SKM-1 treated with dmso at 0.1 percent for 144 hours (cell line): ENCODE measurements at regions not wholly inside any gene's neighbourhood (a gene's known extent, or its start where the extent isn't known, plus 50 kb on each side); places are given as distances from the start of the nearest gene placed in this dataset.
A peak's percentile ranks its signal among the peaks of the same experiment; 100 is the strongest.

Source experiments
- DNase-seq: peaks from one replicate; lab custom pipeline; 2025; ENCODE audit not compliant: unreplicated experiment; lab: John Stamatoyannopoulos, UW

DNA sequence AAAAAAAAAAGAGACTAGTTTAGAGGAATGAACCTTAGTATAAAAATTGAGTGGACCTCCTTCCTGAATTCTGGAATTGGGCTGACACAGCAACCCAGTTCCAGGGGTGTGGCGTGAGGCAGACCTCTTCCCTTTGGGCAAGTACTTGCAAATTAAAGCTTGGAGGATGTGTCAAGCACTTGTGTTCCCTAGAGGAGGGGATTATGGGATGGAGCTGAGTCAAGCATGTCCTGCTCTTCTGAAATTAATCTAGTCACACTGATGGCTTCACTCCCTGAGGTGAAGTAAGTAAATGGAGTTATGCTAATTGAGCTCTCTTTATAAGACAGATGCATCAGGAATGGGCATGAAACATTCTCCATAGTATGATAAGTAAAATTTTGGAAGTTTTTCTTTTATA lies 107.7 kb upstream of the HTR2A start:
- DNase-seq, result no peak

DNA sequence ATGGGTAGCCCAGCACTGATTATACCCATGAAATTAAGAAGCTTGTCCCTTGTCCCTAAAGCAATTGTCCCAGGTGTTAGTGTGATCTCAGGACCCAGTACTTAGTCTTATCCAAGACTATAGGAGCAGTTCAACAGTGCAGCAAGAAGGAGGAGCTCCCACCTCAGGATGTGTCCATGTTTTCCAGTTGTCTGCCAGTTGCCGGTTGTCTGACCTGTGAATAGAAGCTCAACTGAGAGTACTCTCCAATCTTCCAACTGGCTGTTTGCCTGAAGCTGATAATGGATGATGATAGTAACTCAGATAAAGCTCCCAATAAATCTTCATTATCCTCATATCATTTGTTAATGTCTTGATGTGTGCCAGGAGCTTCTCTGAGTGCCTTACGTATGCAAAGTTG lies 107.2 kb upstream of the HTR2A start:
- DNase-seq, result no peak

DNA sequence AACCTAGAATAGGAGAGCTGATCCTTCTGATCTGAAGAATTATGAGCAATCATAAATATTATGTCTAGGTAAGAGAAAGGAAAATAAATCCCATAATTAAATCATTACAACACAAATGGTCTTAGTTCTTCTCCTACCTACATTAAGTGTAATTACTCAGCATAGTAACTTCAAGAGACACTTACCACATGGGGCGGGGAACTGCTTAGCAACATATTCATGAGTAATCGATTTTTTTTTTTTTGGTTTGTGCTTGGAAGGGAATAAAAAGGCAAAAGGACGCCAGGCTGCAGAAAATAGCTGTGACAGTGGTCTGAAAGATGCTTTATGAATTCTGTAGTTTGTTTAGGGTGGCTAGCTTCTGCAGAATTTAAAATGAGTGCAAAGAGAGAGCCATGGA lies 103.3 kb upstream of the HTR2A start:
- no peak for DNase-seq

DNA sequence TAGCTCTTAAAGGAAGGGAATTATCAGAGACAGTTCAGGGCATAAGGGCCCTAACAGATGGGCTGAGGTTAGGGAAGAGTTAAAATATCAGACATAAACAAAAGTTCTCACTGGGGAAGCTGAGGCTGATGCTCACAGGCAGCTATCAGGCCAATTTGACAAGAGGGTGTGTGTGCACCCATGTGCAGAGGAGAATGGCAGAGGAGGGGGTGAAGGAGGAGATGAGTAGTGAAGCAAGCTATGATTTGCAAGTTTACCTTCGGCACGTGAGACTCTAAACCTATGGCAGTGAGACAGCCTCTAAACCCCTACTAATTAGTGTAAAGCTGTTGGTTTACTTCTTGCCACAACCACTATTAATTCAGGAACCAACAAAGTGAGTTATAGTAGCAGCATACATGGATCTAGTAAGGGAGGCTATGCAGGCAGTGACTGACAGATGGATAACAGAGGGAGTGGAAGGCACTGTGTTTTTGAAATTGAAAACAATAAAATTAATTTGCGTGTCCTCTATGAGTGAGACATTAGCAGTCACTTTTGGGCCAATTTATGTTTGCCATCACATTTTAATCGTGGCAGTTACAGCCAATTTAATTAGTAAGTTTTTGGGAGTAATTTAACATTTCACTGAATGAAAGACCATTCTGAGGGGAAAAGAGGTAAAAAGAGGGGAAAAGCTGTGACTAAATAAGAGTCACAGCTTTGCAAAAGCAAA lies 99.6 kb upstream of the HTR2A start:
- DNase-seq, result no peak

DNA sequence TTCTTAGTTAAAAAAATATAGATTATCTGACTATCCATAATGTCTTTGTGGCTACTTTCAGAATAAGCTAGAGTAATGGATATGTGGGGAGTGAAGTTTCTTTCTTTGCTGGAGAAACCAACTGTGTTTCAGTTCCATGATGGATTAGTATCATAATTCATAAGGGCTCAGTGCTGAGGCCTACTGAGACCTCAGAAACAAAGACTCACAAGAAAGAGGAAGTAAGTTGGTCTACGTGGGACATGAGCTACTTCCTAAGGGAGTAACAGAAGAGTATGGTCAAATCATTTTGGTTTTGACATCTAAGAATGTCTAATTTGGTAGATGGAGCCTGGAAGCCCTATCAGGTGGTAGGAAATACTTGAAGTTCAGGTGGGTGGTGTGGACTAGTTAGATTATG lies 99.0 kb upstream of the HTR2A start:
- DNase-seq, result peak; percentile 13

DNA sequence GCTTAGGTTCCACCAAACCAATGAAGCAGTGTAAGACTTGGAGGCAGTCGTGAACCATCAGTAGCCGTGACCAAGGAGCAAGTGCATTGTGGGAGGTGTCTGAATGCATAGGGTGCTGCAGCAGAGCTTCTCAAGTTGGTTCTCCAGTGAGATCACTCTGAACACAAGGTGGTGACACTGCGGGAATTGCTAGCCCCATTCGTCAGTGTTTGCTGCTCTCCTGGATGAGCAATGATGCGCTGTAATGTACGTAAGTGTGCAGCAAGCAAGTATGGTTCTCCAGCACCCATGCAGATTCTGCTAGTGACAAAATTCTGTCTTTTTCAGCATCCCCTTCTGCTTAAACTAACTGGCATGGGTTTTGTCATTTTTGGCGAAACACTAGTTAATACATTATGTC lies 97.6 kb upstream of the HTR2A start:
- DNase-seq, result no peak

DNA sequence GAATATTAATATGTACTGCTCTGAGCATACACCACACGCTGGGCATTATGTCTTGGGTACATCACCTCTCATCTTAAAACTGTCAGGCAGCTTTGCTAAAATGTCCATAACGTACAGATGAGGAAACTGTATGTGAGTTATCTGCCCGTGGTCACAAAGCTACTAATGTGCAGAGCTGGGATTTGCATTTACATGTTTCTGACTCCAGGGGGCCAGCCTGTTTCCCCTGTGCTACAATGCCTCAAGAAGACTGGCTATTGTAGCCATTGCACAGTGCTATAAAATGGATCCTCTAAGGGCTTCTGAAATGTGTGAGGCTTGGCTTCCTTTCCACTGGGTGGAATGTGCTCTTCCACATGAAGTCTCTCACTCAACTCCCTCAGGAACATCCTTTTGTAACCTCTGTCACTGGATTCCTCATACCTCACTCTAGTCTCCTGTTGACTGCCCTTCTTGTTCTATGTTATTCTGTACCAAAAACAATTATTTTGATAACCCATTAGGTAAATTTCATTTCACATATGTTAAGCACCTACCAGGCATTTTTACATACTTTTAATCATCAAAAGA lies 95.6 kb upstream of the HTR2A start:
- peak; percentile 14 for DNase-seq

DNA sequence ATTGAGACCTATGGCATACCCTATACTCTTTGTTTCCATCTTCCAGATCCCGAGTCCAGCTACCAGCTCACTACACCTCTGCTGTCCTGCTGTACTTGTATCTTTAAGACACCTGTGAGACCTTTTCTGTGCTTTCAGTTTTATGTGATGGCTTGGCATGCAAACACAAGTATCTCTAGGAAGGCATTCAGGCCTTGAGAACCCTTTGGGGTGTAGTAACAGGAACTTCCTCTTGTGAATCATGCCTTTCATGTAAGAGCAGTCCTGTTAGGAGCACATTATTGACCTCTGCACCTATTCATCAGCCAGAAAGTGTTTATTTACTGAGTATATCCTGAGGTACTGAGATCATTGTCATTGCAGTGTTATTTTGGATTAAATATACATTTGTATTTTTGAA lies 87.0 kb upstream of the HTR2A start:
- peak; percentile 12 for DNase-seq

DNA sequence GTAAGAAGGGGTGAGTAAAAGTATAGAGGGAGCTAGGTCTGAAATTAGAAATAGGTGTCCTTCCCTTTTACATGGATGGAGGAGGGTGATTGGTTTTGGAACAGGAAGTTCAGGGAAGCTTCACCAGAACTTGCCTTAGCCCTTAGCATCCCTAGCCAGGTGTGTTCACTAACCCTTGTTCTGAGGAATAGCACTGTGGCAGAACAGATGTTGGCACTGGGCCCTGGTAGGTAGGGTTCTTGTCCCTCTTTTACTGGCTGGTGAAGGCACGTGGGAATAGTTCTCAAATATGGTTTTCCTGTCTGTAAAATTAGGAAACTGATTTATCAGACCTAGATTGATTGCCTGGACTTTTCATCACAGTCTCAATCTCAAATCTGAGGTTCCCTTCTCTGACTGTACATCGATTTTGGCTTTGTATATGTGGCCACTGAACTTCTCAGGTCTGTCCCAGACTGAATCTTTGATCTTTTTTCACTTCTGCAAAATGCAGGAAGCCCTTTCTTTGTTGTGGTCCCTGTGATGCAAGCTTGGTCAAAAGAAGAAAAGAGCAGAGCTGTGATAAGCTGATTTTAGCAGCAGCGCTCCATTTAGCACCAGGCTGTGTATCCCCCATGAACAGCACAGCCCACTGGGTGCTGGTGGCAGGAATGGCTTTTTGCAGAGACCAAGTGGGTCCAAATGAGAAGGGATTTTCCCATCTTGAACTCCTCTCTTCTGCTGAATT lies 86.2 kb upstream of the HTR2A start:
- peak; percentile 11 for DNase-seq

DNA sequence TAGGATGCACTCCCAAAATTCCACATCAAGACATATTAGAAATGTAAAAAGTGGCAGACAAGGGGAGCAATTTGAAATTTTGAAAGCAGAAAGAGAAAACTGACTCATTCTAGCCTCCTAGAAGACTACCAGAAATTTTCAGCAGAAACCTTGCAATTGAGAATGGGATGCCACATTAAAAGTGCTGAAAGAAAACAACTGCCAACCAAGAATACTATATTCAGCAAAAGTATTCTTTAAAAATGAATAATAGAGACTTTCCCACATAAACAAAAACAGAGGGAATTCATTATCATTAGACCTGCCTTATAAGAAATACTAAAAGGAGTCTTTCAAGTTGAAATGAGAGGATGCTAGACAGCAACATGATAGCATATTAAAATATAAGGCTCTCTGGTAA lies 78.3 kb upstream of the HTR2A start:
- no peak for DNase-seq

DNA sequence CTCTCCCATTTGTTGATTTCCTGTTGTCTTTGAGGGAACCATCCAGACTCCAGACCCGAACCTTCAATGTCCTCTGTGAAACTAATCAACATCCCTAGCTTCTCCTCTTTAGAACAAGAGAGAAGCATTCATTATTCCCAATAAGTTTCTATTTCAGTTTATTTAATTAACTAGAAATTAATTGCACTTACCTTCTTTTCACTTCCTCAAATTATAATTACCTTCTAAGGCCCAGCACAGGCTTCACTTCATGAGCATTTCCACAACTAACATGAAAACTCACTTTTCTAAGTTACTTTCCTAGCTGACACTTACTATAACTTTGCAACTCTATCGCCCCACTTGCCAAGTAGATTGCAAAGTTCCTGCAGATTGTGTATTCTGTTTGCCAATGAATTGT lies 71.6 kb upstream of the HTR2A start:
- no peak for DNase-seq

DNA sequence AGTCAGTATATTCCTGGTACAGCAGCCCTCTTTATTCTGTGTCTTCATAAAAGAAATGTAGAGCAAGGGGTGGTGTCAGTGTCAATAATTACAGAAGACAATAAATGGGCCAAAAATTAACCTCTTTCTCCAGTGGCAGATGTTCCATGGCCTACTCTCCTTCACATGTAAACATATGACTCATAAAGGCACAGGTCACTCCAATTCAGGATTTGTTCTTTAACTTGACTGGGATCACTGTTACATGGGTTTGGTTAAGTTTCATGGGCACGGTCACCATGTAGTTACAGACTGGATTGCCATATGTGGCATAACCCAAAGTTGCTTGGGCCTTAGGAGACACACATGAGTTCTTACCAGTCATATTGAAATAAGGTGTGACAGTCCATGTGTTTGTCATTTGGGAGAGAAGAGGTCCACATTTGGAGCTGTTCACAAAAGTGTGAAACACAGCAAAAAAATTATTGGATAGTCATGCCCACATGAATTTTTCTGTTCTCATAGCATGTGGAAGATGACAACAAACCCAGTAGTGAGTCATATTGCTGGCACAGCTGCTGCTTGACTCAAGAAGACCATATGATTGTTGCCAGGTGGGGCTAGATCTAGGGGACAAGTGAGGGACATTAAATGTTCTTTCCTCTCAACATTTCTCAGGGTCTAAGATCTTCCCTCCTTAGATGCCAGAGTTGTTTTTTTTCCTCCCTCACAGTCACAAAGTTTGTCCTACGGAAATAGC lies 68.1 kb upstream of the HTR2A start:
- DNase-seq, result no peak

DNA sequence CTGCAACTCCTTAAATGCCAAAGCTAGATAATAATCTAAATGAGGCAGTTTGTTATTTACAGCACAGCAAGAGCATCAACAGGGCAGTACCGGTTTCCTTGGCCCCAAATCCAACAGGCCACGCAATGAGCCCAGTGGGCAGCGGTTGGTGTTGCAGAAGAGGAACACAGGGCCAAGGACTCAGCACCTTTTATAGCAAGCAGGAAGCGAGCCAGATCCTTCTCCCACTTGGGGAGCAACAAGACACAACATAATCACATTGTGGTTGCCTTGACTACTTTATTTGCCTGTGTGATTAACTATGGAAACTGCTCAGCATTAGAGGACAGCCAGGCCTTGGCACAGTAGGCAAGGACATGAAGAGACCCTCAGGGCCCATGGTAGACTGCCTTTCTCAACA lies 67.1 kb upstream of the HTR2A start:
- no peak for DNase-seq

DNA sequence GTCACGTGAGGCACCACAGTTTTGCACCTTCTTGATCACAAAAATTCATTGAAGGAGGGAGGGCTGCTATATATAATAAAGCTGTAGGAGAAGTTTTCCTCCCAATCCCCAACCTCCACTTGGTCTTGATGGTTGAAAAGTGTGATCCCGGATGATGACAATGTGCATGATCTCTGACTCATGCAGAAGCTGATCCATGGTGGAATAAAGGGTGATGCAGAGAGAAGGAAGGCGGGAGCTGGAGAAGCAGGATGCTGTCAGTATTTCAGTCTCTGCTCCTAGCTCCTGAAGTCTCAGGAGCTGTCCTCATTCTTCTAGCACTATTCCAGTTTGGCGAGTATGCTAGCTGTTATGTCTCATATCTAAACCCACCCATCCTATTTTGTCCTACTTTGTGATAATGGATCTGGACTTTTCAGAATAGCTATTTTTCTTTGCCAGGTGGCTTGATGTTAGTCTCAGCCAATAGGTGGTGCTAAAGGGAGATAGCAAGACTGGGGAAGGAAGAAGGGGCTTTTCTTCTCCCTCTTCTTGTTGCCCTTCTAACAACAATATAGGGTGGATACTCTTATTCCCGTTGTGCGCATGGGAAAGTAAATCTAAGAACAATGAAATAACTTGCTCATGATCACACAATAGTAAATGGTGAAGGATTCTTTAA lies 65.6 kb upstream of the HTR2A start:
- no peak for DNase-seq

DNA sequence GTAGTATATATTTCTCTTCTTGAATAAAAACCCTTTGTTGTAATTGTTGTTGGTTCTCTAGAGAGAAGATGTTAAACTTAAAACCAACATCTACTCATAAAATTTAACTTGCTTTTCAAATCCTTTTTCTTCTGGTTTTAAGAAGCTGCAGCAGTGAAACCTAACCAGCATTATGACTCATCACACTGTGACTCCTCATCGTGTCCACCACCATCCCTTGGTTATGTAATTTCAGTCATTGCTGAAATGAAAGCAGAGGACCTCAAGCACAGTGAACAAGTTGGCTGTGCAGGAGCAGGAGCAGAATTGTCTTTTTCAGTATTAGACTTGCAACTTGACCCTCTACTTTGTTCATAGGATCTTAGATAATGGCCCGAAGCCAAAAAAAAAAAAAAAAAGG lies 64.9 kb upstream of the HTR2A start:
- DNase-seq, result peak; percentile 64

DNA sequence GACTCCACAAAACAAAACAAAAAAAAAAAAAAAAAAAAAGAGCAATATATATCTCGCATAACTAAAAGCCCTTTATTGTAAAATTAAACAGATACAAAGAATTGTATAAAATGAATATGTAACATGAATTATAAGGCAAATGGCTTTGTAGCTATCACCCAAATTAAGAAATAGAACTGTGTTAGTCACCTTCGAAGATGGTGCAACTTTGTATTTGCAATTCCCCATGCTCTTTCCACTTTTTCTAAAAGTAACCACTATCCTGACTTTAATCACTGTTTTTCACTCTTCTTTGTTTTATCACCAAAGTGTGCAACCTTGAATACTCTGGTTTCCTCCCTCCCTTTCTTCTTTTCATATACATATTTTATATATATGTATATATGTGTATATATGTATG lies 57.1 kb upstream of the HTR2A start:
- DNase-seq, result no peak

DNA sequence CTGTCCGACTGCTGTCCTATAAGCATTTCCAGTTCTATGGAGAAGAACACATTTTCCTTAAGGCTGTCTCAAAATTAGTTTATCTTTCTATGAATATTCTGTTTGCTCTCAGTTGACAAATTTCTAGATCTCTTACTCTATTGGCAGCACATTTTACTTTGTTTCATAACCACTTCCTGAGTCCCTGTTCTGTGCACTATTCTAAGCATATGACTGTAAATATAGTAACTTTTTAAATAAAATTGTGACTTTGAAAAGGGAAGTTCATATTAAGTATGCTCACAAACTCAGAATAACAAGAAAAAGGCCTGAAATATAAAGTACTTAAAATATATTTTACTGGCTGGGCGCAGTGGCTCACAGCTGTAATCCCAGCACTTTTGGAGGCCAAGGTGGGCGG lies 56.5 kb upstream of the HTR2A start:
- peak; percentile 19 for DNase-seq

DNA sequence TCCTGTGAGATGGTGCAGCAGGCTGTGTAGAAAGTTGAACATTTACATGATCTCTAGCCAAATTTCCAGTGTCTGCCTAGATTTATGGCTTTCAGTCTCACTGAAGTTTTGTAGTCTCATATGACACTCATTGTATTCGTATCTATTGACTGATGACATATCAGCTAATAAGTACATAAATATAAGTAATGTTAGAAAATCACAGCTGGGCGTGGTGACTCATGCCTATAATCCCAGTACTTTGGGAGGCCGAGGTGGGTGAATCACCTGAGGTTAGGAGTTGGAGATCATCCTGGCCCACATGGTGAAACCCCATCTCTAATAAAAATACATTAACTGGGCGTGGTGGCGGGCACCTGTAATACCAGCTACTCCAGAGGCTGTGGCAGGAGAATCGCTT lies 54.7 kb upstream of the HTR2A start:
- no peak for DNase-seq

DNA sequence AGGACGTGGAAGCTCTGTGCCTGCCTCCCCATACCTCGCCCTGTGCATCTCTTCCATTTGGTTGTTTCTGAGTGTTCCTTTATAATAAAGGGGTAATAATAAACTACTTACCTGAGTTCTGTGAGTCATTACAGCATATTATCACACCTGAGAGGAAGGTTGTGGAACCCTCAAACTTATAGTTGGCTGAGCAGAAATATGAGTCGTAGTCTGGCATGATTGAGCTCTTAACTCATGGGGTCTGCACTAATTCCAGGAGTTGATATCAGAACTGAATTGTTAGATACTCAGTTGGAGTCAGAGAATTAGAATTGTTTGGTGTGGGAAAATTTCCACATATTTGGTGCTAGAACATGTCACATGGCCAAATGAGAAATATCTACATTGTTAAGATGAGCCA lies 52.4 kb upstream of the HTR2A start:
- no peak for DNase-seq

DNA sequence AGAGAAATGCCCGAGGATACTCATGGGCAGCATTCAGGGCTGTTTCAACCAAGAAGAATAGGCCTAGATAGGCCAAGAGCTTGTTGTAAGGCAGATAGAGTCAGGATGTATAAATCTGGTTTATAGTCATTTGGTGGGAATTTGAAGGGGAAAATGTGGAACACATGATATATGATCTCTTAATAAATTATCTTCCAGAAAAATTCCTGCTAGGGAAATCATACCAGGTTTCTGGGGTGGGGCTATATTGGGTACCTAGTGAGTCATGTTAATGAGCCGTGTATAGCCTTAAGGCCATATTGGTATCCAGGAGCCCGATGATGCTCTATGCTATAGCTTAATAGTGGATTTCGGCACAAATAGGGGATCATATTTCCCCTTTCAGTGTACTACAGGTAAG lies 51.5 kb upstream of the HTR2A start:
- no peak for DNase-seq

DNA sequence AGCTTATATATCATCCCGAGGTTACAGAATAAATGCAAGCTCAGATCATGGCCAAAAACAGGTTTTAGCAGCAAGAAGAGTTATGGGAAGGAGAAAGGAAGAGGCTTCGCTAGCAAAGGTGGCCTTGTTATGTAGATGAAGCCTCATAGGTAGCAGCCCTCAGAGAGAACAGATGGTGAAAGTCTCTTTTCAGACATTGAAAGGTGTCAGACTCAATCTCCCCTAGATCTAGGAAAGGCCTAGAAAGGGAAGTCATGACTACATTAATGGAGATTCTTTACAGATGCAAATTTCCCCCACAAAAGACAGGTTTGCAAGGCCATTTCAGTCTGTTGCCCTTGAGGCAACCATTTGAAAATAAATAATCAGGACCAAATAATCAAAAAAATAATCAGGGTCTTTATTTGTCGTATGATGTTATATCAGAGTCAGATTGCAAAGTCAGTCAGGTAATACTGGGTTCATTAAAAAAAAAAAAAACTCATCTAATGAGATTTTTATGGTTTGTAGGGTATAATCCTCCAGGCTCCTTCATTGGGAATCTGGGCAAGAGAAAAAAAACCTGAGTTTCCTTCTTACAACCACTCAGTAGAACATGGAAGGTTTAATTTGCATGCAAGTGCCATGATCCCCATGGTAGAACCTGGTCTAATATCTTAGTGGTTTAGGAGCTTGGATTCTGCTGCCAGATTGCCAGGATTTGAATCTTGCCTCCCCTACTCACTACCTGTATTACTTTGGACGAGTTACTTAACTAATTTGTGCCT lies 50.8 kb upstream of the HTR2A start:
- DNase-seq, result no peak
